ENCODE measurements at regions not wholly inside any gene's neighbourhood (a gene's known extent, or its start where the extent isn't known, plus 50 kb on each side); places are given as distances from the start of the nearest gene placed in this dataset.
"Not testable (repeated sequence)": the region's sequence is repeated elsewhere in the genome, so short reads cannot be mapped to it uniquely, and the experiment has no call there.

DNA sequence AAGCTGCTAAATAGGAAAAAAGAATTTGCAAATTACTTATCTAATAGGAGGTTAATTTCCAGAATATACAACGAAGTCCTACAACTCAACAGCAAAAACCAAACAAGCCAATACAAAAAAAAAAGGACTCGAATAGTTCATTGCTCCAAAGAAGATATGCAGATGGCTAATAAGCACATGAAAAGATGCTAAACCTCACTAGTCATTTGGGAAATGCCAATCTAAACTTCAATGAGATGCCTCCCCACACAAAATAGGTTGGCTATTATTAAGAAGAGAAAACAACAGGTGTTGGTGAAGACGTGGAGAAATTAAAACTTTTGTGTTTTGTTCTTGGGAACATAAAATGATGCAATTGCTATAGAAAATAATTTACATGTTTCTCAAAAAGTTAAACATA, 1634.4 kb upstream of the DDX18 start:
- Mint-ChIP-seq H3K27me3 (no peaks in the 10 kb centered on the region), H3K4me1 (no peaks in the 10 kb centered on the region), H3K36me3 (no peaks in the 10 kb centered on the region), H3K9me3 (peaks cover 9 to 22% (median 19%) of the 10 kb centered on the region in 3 donors), H3K4me3 (no peak overlapping the region), H3K27ac (no peak overlapping the region)
- ATAC-seq (replicated peaks in 1 of 4) (no peak), DNase-seq (no peak)
- H3K27me3 ChIP-seq (replicated peaks in 1 of 2; ENCODE audit: control insufficient read depth in 2 of 2, extremely low read depth in 1 of 2, insufficient read depth in 2 of 2, low read length in 1 of 2) = no peaks in the 10 kb centered on the region
- H3K36me3 ChIP-seq (ENCODE audit: control insufficient read depth in 2 of 2, extremely low read depth in 1 of 2, insufficient read depth in 1 of 2, low read length in 1 of 2) = no peaks in the 10 kb centered on the region
- H3K27ac ChIP-seq (ENCODE audit: low read length) = no peak overlapping the region
- WGBS (ENCODE audit: insufficient coverage) = no CpG with 5 or more reads among the region's 3 CpGs
- CTCF ChIA-PET = no interaction called here
- no peaks in the 10 kb centered on the region for H3K9me3 ChIP-seq
- POLR2A ChIA-PET = no interaction called here
- no peak overlapping the region for H3K4me3 ChIP-seq (ENCODE audit: control insufficient read depth in 1 of 2, extremely low read depth in 1 of 2, low read length in 1 of 2)
- H3K4me1 ChIP-seq (ENCODE audit: control insufficient read depth in 1 of 2, extremely low read depth in 1 of 2, insufficient read depth in 2 of 2, low read length in 2 of 2) = no peaks in the 10 kb centered on the region

DNA sequence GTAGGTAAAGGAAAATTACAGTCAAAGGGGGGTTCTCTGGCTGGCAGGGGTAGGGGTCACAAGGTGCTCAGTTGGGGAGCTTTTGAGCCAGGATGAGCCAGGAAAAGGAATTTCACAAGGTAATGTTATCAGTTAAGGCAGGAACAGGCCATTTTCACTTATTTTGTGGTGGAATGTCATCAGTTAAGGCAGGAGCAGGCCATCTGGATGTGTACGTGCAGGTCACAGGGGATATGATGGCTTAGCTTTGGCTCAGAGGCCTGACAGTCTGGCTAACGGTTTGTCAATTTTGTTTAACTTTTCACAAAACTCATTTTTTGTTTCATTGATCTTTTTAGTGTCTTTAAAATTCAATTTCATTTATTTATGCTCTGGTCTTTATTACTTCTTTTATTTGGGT, 1623.8 kb upstream of the DDX18 start:
- WGBS (ENCODE audit: insufficient coverage) = no CpG with 5 or more reads among the region's 2 CpGs
- H3K9me3 Mint-ChIP-seq = peaks cover 32 to 50% (median 34%) of the 10 kb centered on the region in 3 donors
- H3K4me1 ChIP-seq (ENCODE audit: control insufficient read depth in 1 of 2, extremely low read depth in 1 of 2, insufficient read depth in 2 of 2, low read length in 2 of 2); H3K9me3 ChIP-seq; H3K36me3 ChIP-seq (ENCODE audit: control insufficient read depth in 2 of 2, extremely low read depth in 1 of 2, insufficient read depth in 1 of 2, low read length in 1 of 2); H3K27me3 ChIP-seq (replicated peaks in 1 of 2; ENCODE audit: control insufficient read depth in 2 of 2, extremely low read depth in 1 of 2, insufficient read depth in 2 of 2, low read length in 1 of 2); H3K4me3 Mint-ChIP-seq; H3K4me3 ChIP-seq (ENCODE audit: control insufficient read depth in 1 of 2, extremely low read depth in 1 of 2, low read length in 1 of 2); ATAC-seq (replicated peaks in 1 of 4); H3K27me3 Mint-ChIP-seq; POLR2A ChIA-PET; H3K4me1 Mint-ChIP-seq; H3K27ac ChIP-seq (ENCODE audit: low read length); H3K36me3 Mint-ChIP-seq; H3K27ac Mint-ChIP-seq; CTCF ChIA-PET; DNase-seq: not testable (repeated sequence)

DNA sequence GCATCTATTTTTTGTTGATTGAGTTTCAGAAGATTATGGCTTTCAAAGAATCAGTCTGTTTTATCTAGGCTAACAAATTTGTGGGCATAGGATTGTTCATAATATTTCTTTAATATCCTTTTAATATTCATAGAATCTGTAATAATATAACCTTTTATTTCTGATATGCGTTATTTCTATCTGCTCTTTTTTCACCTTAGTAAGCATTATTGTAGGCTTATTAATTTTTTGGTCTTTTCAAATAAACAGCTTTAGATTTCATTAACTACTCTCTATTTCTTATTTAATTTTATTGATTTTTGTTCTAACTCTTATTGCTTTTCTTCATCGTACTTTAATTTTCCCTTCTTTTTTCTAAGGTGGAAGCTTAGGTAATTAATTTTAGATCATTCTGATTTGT, 1614.4 kb upstream of the DDX18 start:
- no peaks in the 10 kb centered on the region for H3K27me3 ChIP-seq (replicated peaks in 1 of 2; ENCODE audit: control insufficient read depth in 2 of 2, extremely low read depth in 1 of 2, insufficient read depth in 2 of 2, low read length in 1 of 2)
- CTCF ChIA-PET = no interaction called here
- peaks cover 2% of the 10 kb centered on the region for H3K9me3 ChIP-seq
- H3K36me3 ChIP-seq (ENCODE audit: control insufficient read depth in 2 of 2, extremely low read depth in 1 of 2, insufficient read depth in 1 of 2, low read length in 1 of 2) = no peaks in the 10 kb centered on the region
- DNase-seq (no peak), ATAC-seq (replicated peaks in 1 of 4) (no peak)
- no CpG with 5 or more reads among the region's 2 CpGs for WGBS (ENCODE audit: insufficient coverage)
- H3K4me1 ChIP-seq (ENCODE audit: control insufficient read depth in 1 of 2, extremely low read depth in 1 of 2, insufficient read depth in 2 of 2, low read length in 2 of 2) = no peaks in the 10 kb centered on the region
- Mint-ChIP-seq H3K9me3 (peaks cover 12 to 18% (median 14%) of the 10 kb centered on the region in 3 donors), H3K4me3 (no peak overlapping the region), H3K27ac (no peak overlapping the region), H3K27me3 (no peaks in the 10 kb centered on the region), H3K4me1 (no peaks in the 10 kb centered on the region), H3K36me3 (no peaks in the 10 kb centered on the region)
- POLR2A ChIA-PET = no interaction called here
- no peak overlapping the region for H3K27ac ChIP-seq (ENCODE audit: low read length)
- H3K4me3 ChIP-seq (ENCODE audit: control insufficient read depth in 1 of 2, extremely low read depth in 1 of 2, low read length in 1 of 2) = no peak overlapping the region

DNA sequence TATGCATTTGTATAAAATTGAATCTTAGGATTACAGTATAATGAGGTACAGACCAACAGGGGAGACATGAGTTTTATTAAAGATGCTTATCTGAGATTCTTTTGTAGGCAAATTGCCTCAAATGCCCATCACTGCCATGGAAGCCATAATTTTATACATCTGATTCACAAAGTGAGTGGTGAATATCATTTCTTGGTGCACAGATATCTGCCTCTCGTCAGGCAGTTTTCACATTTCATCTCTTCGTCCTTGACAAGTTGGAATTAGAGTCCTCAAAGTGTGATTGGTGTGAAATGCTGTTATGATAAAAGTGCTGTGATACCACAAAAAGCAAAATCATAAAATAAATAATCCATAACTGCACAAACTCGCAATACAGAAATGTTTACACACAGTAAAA, 1602.8 kb upstream of the DDX18 start:
- H3K4me1 Mint-ChIP-seq = no peaks in the 10 kb centered on the region
- H3K27ac Mint-ChIP-seq = no peak overlapping the region
- CTCF ChIA-PET = no interaction called here
- Histone ChIP-seq H3K36me3 (ENCODE audit: control insufficient read depth in 2 of 2, extremely low read depth in 1 of 2, insufficient read depth in 1 of 2, low read length in 1 of 2) (no peaks in the 10 kb centered on the region), H3K9me3 (no peaks in the 10 kb centered on the region), H3K27ac (ENCODE audit: low read length) (no peak overlapping the region), H3K4me3 (ENCODE audit: control insufficient read depth in 1 of 2, extremely low read depth in 1 of 2, low read length in 1 of 2) (no peak overlapping the region), H3K27me3 (replicated peaks in 1 of 2; ENCODE audit: control insufficient read depth in 2 of 2, extremely low read depth in 1 of 2, insufficient read depth in 2 of 2, low read length in 1 of 2) (no peaks in the 10 kb centered on the region), H3K4me1 (ENCODE audit: control insufficient read depth in 1 of 2, extremely low read depth in 1 of 2, insufficient read depth in 2 of 2, low read length in 2 of 2) (no peaks in the 10 kb centered on the region)
- no peak for DNase-seq
- no peak for ATAC-seq (replicated peaks in 1 of 4)
- H3K4me3 Mint-ChIP-seq = no peak overlapping the region
- no peaks in the 10 kb centered on the region for H3K36me3 Mint-ChIP-seq
- peaks cover 0 to 11% (median 9%) of the 10 kb centered on the region in 3 donors for H3K9me3 Mint-ChIP-seq
- no peaks in the 10 kb centered on the region for H3K27me3 Mint-ChIP-seq
- WGBS (ENCODE audit: insufficient coverage) = no CpG with 5 or more reads among the region's 3 CpGs
- POLR2A ChIA-PET = no interaction called here

DNA sequence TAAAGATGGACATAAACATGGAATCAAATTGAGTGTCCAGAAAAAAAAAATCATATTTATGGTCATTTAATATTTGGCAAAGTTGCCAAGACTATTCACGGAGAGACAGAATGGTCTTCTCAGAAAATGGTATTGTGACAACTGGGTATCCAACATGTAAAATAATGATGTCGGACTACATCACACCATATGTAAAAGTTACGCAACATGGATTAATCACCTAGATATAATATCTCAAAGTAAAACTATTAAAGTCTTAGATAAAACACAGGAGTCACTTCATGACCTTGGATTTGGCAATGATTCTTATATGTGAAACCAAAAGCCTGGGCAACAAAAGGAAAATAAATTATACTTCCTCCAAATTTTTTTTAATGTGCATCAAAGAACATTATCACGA, 1591.7 kb upstream of the DDX18 start:
- Histone ChIP-seq H3K36me3 (ENCODE audit: control insufficient read depth in 2 of 2, extremely low read depth in 1 of 2, insufficient read depth in 1 of 2, low read length in 1 of 2) (no peaks in the 10 kb centered on the region), H3K27ac (ENCODE audit: low read length) (no peak overlapping the region), H3K9me3 (no peaks in the 10 kb centered on the region), H3K4me1 (ENCODE audit: control insufficient read depth in 1 of 2, extremely low read depth in 1 of 2, insufficient read depth in 2 of 2, low read length in 2 of 2) (no peaks in the 10 kb centered on the region), H3K4me3 (ENCODE audit: control insufficient read depth in 1 of 2, extremely low read depth in 1 of 2, low read length in 1 of 2) (no peak overlapping the region), H3K27me3 (replicated peaks in 1 of 2; ENCODE audit: control insufficient read depth in 2 of 2, extremely low read depth in 1 of 2, insufficient read depth in 2 of 2, low read length in 1 of 2) (no peaks in the 10 kb centered on the region)
- WGBS (ENCODE audit: insufficient coverage) = no CpG with 5 or more reads among the region's 4 CpGs
- Mint-ChIP-seq H3K36me3 (no peaks in the 10 kb centered on the region), H3K4me1 (no peaks in the 10 kb centered on the region), H3K9me3 (peaks cover 6 to 13% (median 13%) of the 10 kb centered on the region in 3 donors), H3K27ac (no peak overlapping the region), H3K4me3 (no peak overlapping the region), H3K27me3 (no peaks in the 10 kb centered on the region)
- CTCF ChIA-PET = interaction anchor here in 1 of 2 donors (0.7 kb wide), 1 partner anchor 1152 kb away, joined by 4 read pairs; no protein-coding TSS in a partner anchor
- DNase-seq (no peak), ATAC-seq (replicated peaks in 1 of 4) (no peak)
- POLR2A ChIA-PET = no interaction called here

DNA sequence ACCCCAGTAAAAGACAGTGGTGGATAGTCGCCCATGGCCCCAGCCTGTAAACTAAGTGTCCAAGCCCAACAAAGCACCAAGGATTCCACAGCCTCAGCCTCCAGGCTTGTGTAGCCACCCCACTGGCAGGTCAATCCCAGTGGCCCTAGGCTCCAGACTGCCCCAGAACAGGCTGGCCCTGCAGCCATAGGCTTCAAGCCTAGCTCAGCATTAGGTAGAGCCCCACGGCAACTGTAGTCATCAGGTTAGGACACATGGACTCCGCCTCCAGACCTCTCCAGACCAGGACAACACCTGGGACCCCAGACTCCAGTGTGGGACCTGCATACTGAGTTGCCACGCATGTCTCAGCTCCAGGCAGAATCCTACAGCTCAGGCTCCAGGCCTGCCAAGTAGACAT, 1590.6 kb upstream of the DDX18 start:
- Histone ChIP-seq H3K27ac (ENCODE audit: low read length) (no peak overlapping the region), H3K4me1 (ENCODE audit: control insufficient read depth in 1 of 2, extremely low read depth in 1 of 2, insufficient read depth in 2 of 2, low read length in 2 of 2) (no peaks in the 10 kb centered on the region), H3K4me3 (ENCODE audit: control insufficient read depth in 1 of 2, extremely low read depth in 1 of 2, low read length in 1 of 2) (no peak overlapping the region), H3K36me3 (ENCODE audit: control insufficient read depth in 2 of 2, extremely low read depth in 1 of 2, insufficient read depth in 1 of 2, low read length in 1 of 2) (no peaks in the 10 kb centered on the region), H3K27me3 (replicated peaks in 1 of 2; ENCODE audit: control insufficient read depth in 2 of 2, extremely low read depth in 1 of 2, insufficient read depth in 2 of 2, low read length in 1 of 2) (no peaks in the 10 kb centered on the region), H3K9me3 (no peaks in the 10 kb centered on the region)
- peaks cover 13 to 21% (median 16%) of the 10 kb centered on the region in 3 donors for H3K9me3 Mint-ChIP-seq
- ChIA-PET CTCF (no interaction called here), POLR2A (no interaction called here)
- H3K4me3 Mint-ChIP-seq = no peak overlapping the region
- DNase-seq (no peak), ATAC-seq (replicated peaks in 1 of 4) (no peak)
- H3K27ac Mint-ChIP-seq = no peak overlapping the region
- H3K36me3 Mint-ChIP-seq = no peaks in the 10 kb centered on the region
- 75% methylated on average over 4 of the region's 4 CpGs for WGBS (ENCODE audit: insufficient coverage)
- no peaks in the 10 kb centered on the region for H3K27me3 Mint-ChIP-seq
- no peaks in the 10 kb centered on the region for H3K4me1 Mint-ChIP-seq

DNA sequence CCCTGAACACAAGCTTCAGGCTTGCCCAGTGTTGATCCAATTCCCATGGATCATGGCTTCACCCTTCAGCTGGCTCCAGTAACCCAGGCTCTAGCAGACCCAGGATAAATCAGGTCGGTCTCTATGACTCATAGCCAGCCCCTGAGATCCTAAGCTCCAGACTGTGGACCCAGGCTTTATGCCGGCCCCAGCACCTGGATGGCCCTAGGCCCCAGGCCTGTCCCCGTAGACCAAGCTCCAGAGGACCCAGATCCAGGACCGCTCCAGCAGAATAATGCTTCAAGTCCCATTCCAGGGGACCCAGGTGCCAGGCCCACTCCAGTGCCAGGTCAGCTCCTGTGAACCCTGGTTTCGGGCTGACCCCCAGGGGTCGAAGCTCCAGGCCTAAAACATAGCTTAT, 1589.9 kb upstream of the DDX18 start:
- H3K27me3 Mint-ChIP-seq = no peaks in the 10 kb centered on the region
- no peaks in the 10 kb centered on the region for H3K4me1 Mint-ChIP-seq
- peaks cover 15 to 24% (median 19%) of the 10 kb centered on the region in 3 donors for H3K9me3 Mint-ChIP-seq
- Histone ChIP-seq H3K27ac (ENCODE audit: low read length) (no peak overlapping the region), H3K27me3 (replicated peaks in 1 of 2; ENCODE audit: control insufficient read depth in 2 of 2, extremely low read depth in 1 of 2, insufficient read depth in 2 of 2, low read length in 1 of 2) (no peaks in the 10 kb centered on the region), H3K4me3 (ENCODE audit: control insufficient read depth in 1 of 2, extremely low read depth in 1 of 2, low read length in 1 of 2) (no peak overlapping the region), H3K9me3 (no peaks in the 10 kb centered on the region), H3K36me3 (ENCODE audit: control insufficient read depth in 2 of 2, extremely low read depth in 1 of 2, insufficient read depth in 1 of 2, low read length in 1 of 2) (no peaks in the 10 kb centered on the region), H3K4me1 (ENCODE audit: control insufficient read depth in 1 of 2, extremely low read depth in 1 of 2, insufficient read depth in 2 of 2, low read length in 2 of 2) (no peaks in the 10 kb centered on the region)
- POLR2A ChIA-PET = no interaction called here
- no peak overlapping the region for H3K27ac Mint-ChIP-seq
- no peak for DNase-seq
- no peak overlapping the region for H3K4me3 Mint-ChIP-seq
- H3K36me3 Mint-ChIP-seq = no peaks in the 10 kb centered on the region
- CTCF ChIA-PET = interaction anchor here in 1 of 2 donors (0.6 kb wide), 1 partner anchor 331 kb away, joined by 3 read pairs; no protein-coding TSS in a partner anchor
- WGBS (ENCODE audit: insufficient coverage) = 82% methylated on average over 4 of the region's 6 CpGs
- ATAC-seq (replicated peaks in 1 of 4) = no peak
